Hepatocyte (in vitro differentiated cells): ENCODE measurements at regions not wholly inside any gene's neighbourhood (a gene's known extent, or its start where the extent isn't known, plus 50 kb on each side); places are given as distances from the start of the nearest gene placed in this dataset.

ENCODE experiments used
- DNase-seq: peaks from one replicate; pipeline ENCODE4 v3.0.0-alpha.2; 2016; ENCODE audit warnings: low spot score
- H2AFZ ChIP-seq: fragments of 200-600 bp; sonication (generic); 2 replicates; pipeline ENCODE4 v1.6.0; 2016; ENCODE audit warnings: antibody characterized with exemption, mild to moderate bottlenecking
- H3K27ac ChIP-seq: fragments of 200-600 bp; sonication (generic); 2 replicates; pipeline ENCODE4 v1.5.1; 2016; ENCODE audit warnings: mild to moderate bottlenecking
- H3K27me3 ChIP-seq: fragments of 200-600 bp; sonication (generic); 2 replicates; pipeline ENCODE4 v1.6.1; 2016
- H3K36me3 ChIP-seq: fragments of 200-600 bp; sonication (generic); replicated peaks from 2 replicates; pipeline ENCODE4 v1.5.1; 2016; ENCODE audit warnings: low read depth; ENCODE audit not compliant: insufficient read depth
- H3K4me1 ChIP-seq: fragments of 200-600 bp; sonication (generic); 2 replicates; pipeline ENCODE4 v1.5.1; 2016; ENCODE audit warnings: mild to moderate bottlenecking, moderate library complexity; ENCODE audit not compliant: insufficient read depth
- H3K4me2 ChIP-seq: fragments of 200-600 bp; sonication (generic); 2 replicates; pipeline ENCODE4 v1.6.0; 2016
- H3K4me3 ChIP-seq: fragments of 200-600 bp; sonication (generic); 2 replicates; pipeline ENCODE4 v1.5.1; 2016; ENCODE audit warnings: mild to moderate bottlenecking
- H3K79me2 ChIP-seq: fragments of 200-600 bp; sonication (generic); 2 replicates; pipeline ENCODE4 v1.6.0; 2017; ENCODE audit warnings: mild to moderate bottlenecking
- H3K9me2 ChIP-seq: fragments of 200-600 bp; sonication (generic); replicated peaks from 2 replicates; pipeline ENCODE4 v1.6.0; 2017; ENCODE audit warnings: mild to moderate bottlenecking; ENCODE audit not compliant: insufficient read depth
- H3K9me3 ChIP-seq: fragments of 200-600 bp; sonication (generic); 2 replicates; pipeline ENCODE4 v1.5.1; 2016; ENCODE audit warnings: low read depth, mild to moderate bottlenecking
- H4K20me1 ChIP-seq: fragments of 200-600 bp; sonication (generic); 2 replicates; pipeline ENCODE4 v1.6.0; 2016; ENCODE audit warnings: mild to moderate bottlenecking; ENCODE audit not compliant: insufficient read depth, poor library complexity, severe bottlenecking
- CTCF ChIP-seq: fragments of 200-600 bp; sonication (generic); IDR thresholded peaks from 2 replicates; pipeline ENCODE4 v1.5.1; 2016; ENCODE audit warnings: antibody characterized with exemption, mild to moderate bottlenecking; ENCODE audit not compliant: poor library complexity
- EZH2 ChIP-seq: fragments of 200-600 bp; sonication (generic); IDR thresholded peaks from 2 replicates; pipeline ENCODE4 v1.6.1; 2016; ENCODE audit warnings: antibody characterized with exemption, mild to moderate bottlenecking, borderline replicate concordance
- EZH2phosphoT487 ChIP-seq: fragments of 200-600 bp; sonication (generic); IDR thresholded peaks from one replicate; pipeline ENCODE4 v1.6.1; 2018; ENCODE audit warnings: antibody characterized with exemption, mild to moderate bottlenecking, low read depth, moderate library complexity; ENCODE audit not compliant: unreplicated experiment, severe bottlenecking
- WGBS: methylation state at CpG from one replicate; pipeline ENCODE4 v1.1.6; 2016; ENCODE audit warnings: low lambda C conversion rate; ENCODE audit errors: missing lambda C conversion rate; 5-methylcytosine and 5-hydroxymethylcytosine counted together

GRCh38 chr6:145086197-145086596 is 649.1 kb downstream of the EPM2A start:
- no peaks in the 10 kb centered on the region for H4K20me1 ChIP-seq
- no peak overlapping the region for H3K27ac ChIP-seq
- DNase-seq, result no peak
- peaks cover 5% of the 10 kb centered on the region for H3K4me1 ChIP-seq
- TF ChIP-seq CTCF (no peak), EZH2 (no peak), EZH2phosphoT487 (no peak)
- 62% methylated on average over 3 of the region's 3 CpGs for WGBS
- H3K27me3 ChIP-seq, result no peaks in the 10 kb centered on the region
- H2AFZ ChIP-seq, result no peak overlapping the region
- no peaks in the 10 kb centered on the region for H3K36me3 ChIP-seq
- H3K4me2 ChIP-seq, result no peak overlapping the region
- H3K4me3 ChIP-seq, result no peak overlapping the region
- no peaks in the 10 kb centered on the region for H3K9me2 ChIP-seq
- no peaks in the 10 kb centered on the region for H3K9me3 ChIP-seq
- no peaks in the 10 kb centered on the region for H3K79me2 ChIP-seq

GRCh38 chr6:145087034-145087433 is 648.3 kb downstream of the EPM2A start:
- Histone ChIP-seq H2AFZ (no peak overlapping the region), H4K20me1 (no peaks in the 10 kb centered on the region), H3K4me3 (no peak overlapping the region), H3K9me3 (no peaks in the 10 kb centered on the region), H3K27me3 (no peaks in the 10 kb centered on the region), H3K9me2 (no peaks in the 10 kb centered on the region), H3K79me2 (no peaks in the 10 kb centered on the region), H3K27ac (no peak overlapping the region), H3K4me2 (no peak overlapping the region), H3K4me1 (peaks cover 5% of the 10 kb centered on the region), H3K36me3 (no peaks in the 10 kb centered on the region)
- 79% methylated on average over 3 of the region's 3 CpGs for WGBS
- TF ChIP-seq EZH2 (no peak), EZH2phosphoT487 (no peak), CTCF (no peak)
- no peak for DNase-seq

- Histone ChIP-seq H3K4me1 (peaks cover 5% of the 10 kb centered on the region), H3K27ac (peak overlapping the region; percentile 37), H4K20me1 (no peaks in the 10 kb centered on the region), H3K9me2 (no peaks in the 10 kb centered on the region), H3K4me2 (peak overlapping the region; percentile 11), H3K27me3 (no peaks in the 10 kb centered on the region), H3K4me3 (no peak overlapping the region), H3K79me2 (no peaks in the 10 kb centered on the region), H3K36me3 (no peaks in the 10 kb centered on the region), H2AFZ (no peak overlapping the region), H3K9me3 (no peaks in the 10 kb centered on the region)
- TF ChIP-seq CTCF, result no peak
- peak; percentile 35 for DNase-seq
- 87% methylated on average over 4 of the region's 4 CpGs for whole genome bisulfite sequencing
Observed at GRCh38 chr6:145090801-145091585, 644.3 kb downstream of the EPM2A start.
